Thoracic aorta (tissue), 2 donors: ENCODE measurements at regions not wholly inside any gene's neighbourhood (a gene's known extent, or its start where the extent isn't known, plus 50 kb on each side); places are given as distances from the start of the nearest gene placed in this dataset.

Source experiments
- ATAC-seq: fragments of 150-250 bp; one replicate; pipeline ENCODE4 v1.8.0; 2017; ENCODE audit warnings: low read depth; ENCODE audit not compliant: insufficient number of reproducible peaks, low FRiP score
- DNase-seq: peaks from one replicate; pipeline ENCODE4 v3.0.0-alpha.2; 2020; ENCODE audit warnings: low spot score
- H3K27ac ChIP-seq, 2 donors: fragments of 200-600 bp; sonication (generic); 1 replicate in 1 of 2; 2 replicates in 1 of 2; pipeline ENCODE4 v1.5.1; 2016; ENCODE audit warnings: mild to moderate bottlenecking in 2 of 2, moderate library complexity in 2 of 2
- H3K27me3 ChIP-seq: fragments of 200-600 bp; sonication (generic); replicated peaks from 2 replicates; pipeline ENCODE4 v1.6.0; 2016; ENCODE audit warnings: mild to moderate bottlenecking; ENCODE audit not compliant: insufficient read depth
- H3K36me3 ChIP-seq: fragments of 200-600 bp; sonication (generic); one replicate; pipeline ENCODE4 v1.5.1; 2016
- H3K4me1 ChIP-seq, 2 donors: fragments of 200-600 bp; sonication (generic); 1 replicate in 1 of 2; 2 replicates in 1 of 2; pipeline versions ENCODE4 v1.5.1 to v1.6.0; 2016; ENCODE audit warnings: low read depth in 2 of 2, mild to moderate bottlenecking in 1 of 2; ENCODE audit not compliant: control insufficient read depth in 1 of 2
- H3K4me3 ChIP-seq: fragments of 200-600 bp; sonication (generic); 2 replicates; pipeline ENCODE4 v1.5.1; 2016; ENCODE audit warnings: mild to moderate bottlenecking
- H3K9me3 ChIP-seq: fragments of 200-600 bp; sonication (generic); 2 replicates; pipeline ENCODE4 v1.5.1; 2016
- TF ChIP-seq, protein P1 (sequence below): fragments of 200-600 bp; sonication (generic); IDR thresholded peaks from one replicate; pipeline ENCODE4 v1.5.1; 2019; ENCODE audit warnings: antibody characterized with exemption

DNA sequence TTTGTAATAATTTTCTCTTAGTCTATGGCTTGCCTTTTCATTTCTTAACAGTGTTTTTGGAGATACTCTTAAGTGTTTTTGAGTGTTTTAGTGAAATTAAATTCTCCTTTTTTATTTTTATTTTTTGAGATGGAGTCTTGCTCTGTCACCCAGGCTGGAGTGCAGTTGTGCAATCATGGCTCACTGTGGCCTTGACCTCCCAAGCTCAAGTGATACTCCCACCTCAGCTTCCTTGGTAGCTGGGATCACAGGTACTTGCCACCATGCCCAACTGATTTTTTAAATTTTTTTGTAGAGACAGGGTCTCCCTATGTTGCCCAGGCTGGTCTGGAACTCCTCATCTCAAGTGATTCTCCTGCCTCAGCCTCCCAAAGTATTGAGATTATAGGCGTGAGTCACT lies 240.3 kb downstream of the PLPP3 start:
- DNase-seq (no peak), ATAC-seq (no peak)
- Histone ChIP-seq H3K9me3 (no peaks in the 10 kb centered on the region), H3K27ac (no peak overlapping the region), H3K27me3 (no peaks in the 10 kb centered on the region), H3K36me3 (no peaks in the 10 kb centered on the region), H3K4me3 (no peak overlapping the region), H3K4me1 (no peaks in the 10 kb centered on the region)
- TF ChIP-seq, protein P1, sequence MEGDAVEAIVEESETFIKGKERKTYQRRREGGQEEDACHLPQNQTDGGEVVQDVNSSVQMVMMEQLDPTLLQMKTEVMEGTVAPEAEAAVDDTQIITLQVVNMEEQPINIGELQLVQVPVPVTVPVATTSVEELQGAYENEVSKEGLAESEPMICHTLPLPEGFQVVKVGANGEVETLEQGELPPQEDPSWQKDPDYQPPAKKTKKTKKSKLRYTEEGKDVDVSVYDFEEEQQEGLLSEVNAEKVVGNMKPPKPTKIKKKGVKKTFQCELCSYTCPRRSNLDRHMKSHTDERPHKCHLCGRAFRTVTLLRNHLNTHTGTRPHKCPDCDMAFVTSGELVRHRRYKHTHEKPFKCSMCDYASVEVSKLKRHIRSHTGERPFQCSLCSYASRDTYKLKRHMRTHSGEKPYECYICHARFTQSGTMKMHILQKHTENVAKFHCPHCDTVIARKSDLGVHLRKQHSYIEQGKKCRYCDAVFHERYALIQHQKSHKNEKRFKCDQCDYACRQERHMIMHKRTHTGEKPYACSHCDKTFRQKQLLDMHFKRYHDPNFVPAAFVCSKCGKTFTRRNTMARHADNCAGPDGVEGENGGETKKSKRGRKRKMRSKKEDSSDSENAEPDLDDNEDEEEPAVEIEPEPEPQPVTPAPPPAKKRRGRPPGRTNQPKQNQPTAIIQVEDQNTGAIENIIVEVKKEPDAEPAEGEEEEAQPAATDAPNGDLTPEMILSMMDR = no peak

DNA sequence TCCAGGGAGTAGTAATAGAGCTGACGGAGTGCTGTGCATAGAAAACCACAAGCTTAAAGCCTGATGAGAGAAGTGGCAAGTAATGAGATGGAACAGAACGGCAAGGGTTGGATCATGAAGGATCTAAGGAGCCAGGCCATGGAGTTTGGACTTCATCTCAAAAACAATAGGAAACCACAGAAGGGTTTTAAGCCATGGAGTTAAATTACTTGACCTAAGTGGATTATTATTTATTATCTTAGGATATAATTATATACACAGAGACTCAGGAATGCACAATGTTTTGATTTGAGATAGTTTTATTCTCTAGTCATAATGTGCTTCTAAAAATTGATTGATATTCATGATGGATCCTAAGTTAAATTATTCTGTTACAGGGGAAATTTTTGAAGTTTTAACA lies 242.4 kb downstream of the PLPP3 start:
- TF ChIP-seq, protein P1 = no peak
- no peak overlapping the region for H3K4me3 ChIP-seq
- H3K36me3 ChIP-seq = no peaks in the 10 kb centered on the region
- ATAC-seq = no peak
- H3K27me3 ChIP-seq = no peaks in the 10 kb centered on the region
- no peaks in the 10 kb centered on the region for H3K4me1 ChIP-seq
- no peak overlapping the region for H3K27ac ChIP-seq
- H3K9me3 ChIP-seq = no peaks in the 10 kb centered on the region
- no peak for DNase-seq

DNA sequence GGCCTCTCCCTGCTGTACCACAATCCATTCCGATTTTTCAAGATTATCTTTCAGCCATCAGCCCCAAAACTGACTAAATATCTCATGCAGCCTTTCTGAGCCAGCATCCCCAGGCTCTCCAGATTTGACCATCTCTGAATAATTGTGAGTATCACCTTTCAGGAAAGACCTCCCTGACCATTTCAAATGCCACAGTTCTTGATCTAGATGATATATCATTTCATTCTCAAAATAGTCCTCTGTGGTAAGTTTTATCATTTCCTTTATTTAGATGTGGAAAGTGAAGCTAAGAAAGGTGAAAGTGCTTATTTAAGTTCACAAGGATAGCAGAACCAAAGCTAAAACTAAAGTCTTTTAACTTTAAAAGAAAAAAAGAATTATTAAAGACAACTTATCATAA lies 244.0 kb downstream of the PLPP3 start:
- TF ChIP-seq, protein P1 = no peak
- H3K9me3 ChIP-seq = no peaks in the 10 kb centered on the region
- H3K4me1 ChIP-seq = peaks cover 0 to 2% of the 10 kb centered on the region in 2 donors
- no peaks in the 10 kb centered on the region for H3K36me3 ChIP-seq
- H3K4me3 ChIP-seq = no peak overlapping the region
- no peaks in the 10 kb centered on the region for H3K27me3 ChIP-seq
- H3K27ac ChIP-seq = no peak overlapping the region
- DNase-seq (no peak), ATAC-seq (no peak)

DNA sequence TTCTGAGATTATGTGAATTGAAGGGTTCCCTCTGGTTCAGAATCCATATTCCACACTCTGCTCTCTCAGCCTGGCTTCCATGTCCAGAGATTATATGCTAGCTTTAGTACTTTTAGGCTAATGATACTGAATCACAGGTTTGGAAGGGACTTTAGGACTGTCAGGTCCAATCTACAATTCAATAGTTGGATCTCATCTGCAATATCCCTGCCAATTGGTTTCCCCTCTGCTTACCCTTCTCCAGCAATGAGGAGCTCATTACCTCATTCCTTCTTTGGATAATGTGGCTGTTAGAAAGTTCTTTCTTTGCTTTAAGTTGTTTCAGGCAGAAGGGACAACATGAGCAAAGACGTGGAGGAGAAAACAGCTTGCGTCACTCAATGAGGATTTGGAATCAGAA lies 245.3 kb downstream of the PLPP3 start:
- Histone ChIP-seq H3K36me3 (no peaks in the 10 kb centered on the region), H3K27ac (no peak overlapping the region), H3K27me3 (no peaks in the 10 kb centered on the region), H3K4me3 (no peak overlapping the region), H3K9me3 (no peaks in the 10 kb centered on the region), H3K4me1 (peaks cover 0 to 3% of the 10 kb centered on the region in 2 donors)
- TF ChIP-seq, protein P1 = no peak
- DNase-seq (no peak), ATAC-seq (no peak)

DNA sequence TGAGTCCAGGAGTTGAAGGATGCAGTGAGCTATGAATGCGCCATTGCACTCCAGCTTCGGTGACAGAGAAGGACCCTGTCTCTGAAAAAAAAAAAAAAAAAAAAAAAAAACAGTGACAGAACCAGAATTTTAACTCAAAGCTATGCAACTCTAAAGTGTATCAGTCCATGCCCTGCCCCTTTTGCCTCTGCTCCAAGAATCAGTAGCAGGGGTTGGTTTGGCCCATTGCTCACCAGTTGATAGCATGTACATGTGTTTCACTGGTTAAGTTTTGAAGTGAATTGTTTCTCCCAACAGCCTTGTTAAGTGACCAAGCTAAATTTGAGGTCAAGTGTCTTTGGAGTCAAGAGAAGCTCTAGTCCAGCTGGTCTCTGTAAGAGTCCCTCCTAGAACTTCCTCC lies 245.9 kb downstream of the PLPP3 start:
- H3K27ac ChIP-seq = no peak overlapping the region
- H3K4me1 ChIP-seq = peaks cover 0 to 3% of the 10 kb centered on the region in 2 donors
- TF ChIP-seq, protein P1 = no peak
- ATAC-seq (no peak), DNase-seq (no peak)
- no peaks in the 10 kb centered on the region for H3K36me3 ChIP-seq
- H3K27me3 ChIP-seq = no peaks in the 10 kb centered on the region
- H3K9me3 ChIP-seq = no peaks in the 10 kb centered on the region
- H3K4me3 ChIP-seq = no peak overlapping the region
